ENCODE measurements at regions not wholly inside any gene's neighbourhood (a gene's known extent, or its start where the extent isn't known, plus 50 kb on each side); places are given as distances from the start of the nearest gene placed in this dataset.

DNA sequence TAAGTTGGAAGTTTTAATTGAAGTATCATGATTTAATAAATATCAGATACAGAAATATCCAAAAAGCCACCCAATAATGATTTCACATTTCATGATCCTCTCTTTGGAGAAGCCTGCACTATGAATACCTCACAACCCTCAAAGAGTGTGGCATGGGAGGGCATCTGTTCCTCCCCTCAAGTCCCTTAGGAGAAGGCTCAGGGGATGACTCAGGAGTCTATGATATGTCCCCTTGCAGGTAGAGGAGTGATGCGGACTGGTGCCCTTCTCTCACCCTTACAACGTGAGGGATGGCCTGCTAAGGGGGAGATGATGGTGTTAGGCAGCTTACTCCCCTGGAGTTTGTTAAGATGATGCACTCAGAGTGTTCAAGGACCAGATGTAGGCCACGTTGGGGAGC lies 303.3 kb upstream of the DUSP10 start:
- TF ChIP-seq, protein P1, sequence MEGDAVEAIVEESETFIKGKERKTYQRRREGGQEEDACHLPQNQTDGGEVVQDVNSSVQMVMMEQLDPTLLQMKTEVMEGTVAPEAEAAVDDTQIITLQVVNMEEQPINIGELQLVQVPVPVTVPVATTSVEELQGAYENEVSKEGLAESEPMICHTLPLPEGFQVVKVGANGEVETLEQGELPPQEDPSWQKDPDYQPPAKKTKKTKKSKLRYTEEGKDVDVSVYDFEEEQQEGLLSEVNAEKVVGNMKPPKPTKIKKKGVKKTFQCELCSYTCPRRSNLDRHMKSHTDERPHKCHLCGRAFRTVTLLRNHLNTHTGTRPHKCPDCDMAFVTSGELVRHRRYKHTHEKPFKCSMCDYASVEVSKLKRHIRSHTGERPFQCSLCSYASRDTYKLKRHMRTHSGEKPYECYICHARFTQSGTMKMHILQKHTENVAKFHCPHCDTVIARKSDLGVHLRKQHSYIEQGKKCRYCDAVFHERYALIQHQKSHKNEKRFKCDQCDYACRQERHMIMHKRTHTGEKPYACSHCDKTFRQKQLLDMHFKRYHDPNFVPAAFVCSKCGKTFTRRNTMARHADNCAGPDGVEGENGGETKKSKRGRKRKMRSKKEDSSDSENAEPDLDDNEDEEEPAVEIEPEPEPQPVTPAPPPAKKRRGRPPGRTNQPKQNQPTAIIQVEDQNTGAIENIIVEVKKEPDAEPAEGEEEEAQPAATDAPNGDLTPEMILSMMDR (IDR thresholded peaks at IDR 0.05; ENCODE audit: low read length) = no peak
- TF ChIP-seq EZH2phosphoT487 (IDR thresholded peaks at IDR 0.05; ENCODE audit: low read length) (no peak), EZH2 (optimal IDR thresholded peaks at IDR 0.05; ENCODE audit: low read depth, low read length) (no peak)
